Ishikawa (cell line): ENCODE measurements at regions not wholly inside any gene's neighbourhood (a gene's known extent, or its start where the extent isn't known, plus 50 kb on each side); places are given as distances from the start of the nearest gene placed in this dataset.

Experiments used
- CEBPB ChIP-seq: IDR thresholded peaks from 2 replicates; pipeline ENCODE4 v1.6.1; 2012
- CREB1 ChIP-seq: IDR thresholded peaks from 2 replicates; pipeline ENCODE4 v1.6.1; 2012; ENCODE audit warnings: low read depth
- EGR1 ChIP-seq: IDR thresholded peaks from 2 replicates; pipeline ENCODE4 v1.6.1; 2012
- EP300 ChIP-seq: IDR thresholded peaks from 2 replicates; pipeline ENCODE4 v1.6.1; 2012; ENCODE audit warnings: borderline replicate concordance
- FOXM1 ChIP-seq: IDR thresholded peaks from 2 replicates; pipeline ENCODE4 v1.6.1; 2012; ENCODE audit warnings: low read depth, borderline replicate concordance
- NFIC ChIP-seq: IDR thresholded peaks from 2 replicates; pipeline ENCODE4 v1.6.1; 2012
- RAD21 ChIP-seq: IDR thresholded peaks from 2 replicates; pipeline ENCODE4 v1.6.1; 2012; ENCODE audit warnings: low read depth
- TAF1 ChIP-seq: IDR thresholded peaks from 2 replicates; pipeline ENCODE4 v1.6.1; 2012; ENCODE audit warnings: low read depth, mild to moderate bottlenecking
- TCF12 ChIP-seq: IDR thresholded peaks from 2 replicates; pipeline ENCODE4 v1.6.1; 2012; ENCODE audit warnings: low read depth
- TEAD4 ChIP-seq: IDR thresholded peaks from 2 replicates; pipeline ENCODE4 v1.6.1; 2012
- YY1 ChIP-seq: IDR thresholded peaks from 2 replicates; pipeline ENCODE4 v1.6.1; 2012; ENCODE audit warnings: low read depth
- ZBTB7A ChIP-seq: IDR thresholded peaks from 2 replicates; pipeline ENCODE4 v1.6.1; 2012; ENCODE audit warnings: low read depth
- TF ChIP-seq, protein P1 (sequence below): IDR thresholded peaks from 2 replicates; pipeline ENCODE4 v1.6.1; 2012
- TF ChIP-seq, protein P2 (sequence below): IDR thresholded peaks from 2 replicates; pipeline ENCODE4 v1.6.1; 2012
- TF ChIP-seq, protein P3 (sequence below): IDR thresholded peaks from 2 replicates; pipeline ENCODE4 v1.6.1; 2012; ENCODE audit warnings: low read depth, mild to moderate bottlenecking

GRCh38 chr1:232725305-232726047 is 79.7 kb upstream of the MAP10 start:
- TF ChIP-seq, protein P1, sequence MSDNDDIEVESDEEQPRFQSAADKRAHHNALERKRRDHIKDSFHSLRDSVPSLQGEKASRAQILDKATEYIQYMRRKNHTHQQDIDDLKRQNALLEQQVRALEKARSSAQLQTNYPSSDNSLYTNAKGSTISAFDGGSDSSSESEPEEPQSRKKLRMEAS, result no peak
- TF ChIP-seq TCF12, result no peak
- TF ChIP-seq NFIC, result no peak
- no peak for TF ChIP-seq ZBTB7A
- TF ChIP-seq, protein P2, sequence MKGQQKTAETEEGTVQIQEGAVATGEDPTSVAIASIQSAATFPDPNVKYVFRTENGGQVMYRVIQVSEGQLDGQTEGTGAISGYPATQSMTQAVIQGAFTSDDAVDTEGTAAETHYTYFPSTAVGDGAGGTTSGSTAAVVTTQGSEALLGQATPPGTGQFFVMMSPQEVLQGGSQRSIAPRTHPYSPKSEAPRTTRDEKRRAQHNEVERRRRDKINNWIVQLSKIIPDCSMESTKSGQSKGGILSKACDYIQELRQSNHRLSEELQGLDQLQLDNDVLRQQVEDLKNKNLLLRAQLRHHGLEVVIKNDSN, result no peak

GRCh38 chr1:232726048-232726779 is 79.0 kb upstream of the MAP10 start:
- TF ChIP-seq, protein P1, result no peak

GRCh38 chr1:232728507-232729263 is 76.5 kb upstream of the MAP10 start:
- TF ChIP-seq TEAD4, result no peak
- no peak for TF ChIP-seq TAF1
- no peak for TF ChIP-seq RAD21

DNA sequence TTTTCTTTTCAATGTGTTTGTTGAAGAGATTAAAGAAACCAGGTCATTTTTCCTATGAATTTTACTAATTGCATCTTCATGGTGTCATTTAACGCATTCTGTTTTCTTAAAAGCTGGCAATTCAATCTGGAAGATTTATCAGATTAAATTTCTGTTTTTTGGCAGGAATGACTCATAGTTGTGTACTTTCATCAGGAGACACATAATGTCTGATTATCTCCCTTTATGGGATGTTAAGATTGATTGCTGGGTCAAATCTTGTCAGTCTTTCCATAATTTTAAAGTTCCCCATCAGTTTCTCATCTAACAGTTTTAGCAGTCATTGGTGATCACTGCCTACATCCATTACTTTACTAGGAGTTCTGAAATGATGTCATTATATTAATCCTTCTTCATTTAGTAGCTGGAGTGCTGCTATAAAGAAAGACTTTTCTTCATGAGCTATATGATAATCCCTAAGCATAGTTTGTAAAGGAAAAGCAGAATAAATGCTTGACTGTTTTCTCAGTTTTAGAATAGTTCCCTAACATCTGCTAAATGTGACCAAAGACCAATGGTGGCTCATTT is 72.8 kb upstream of the MAP10 start:
- TF ChIP-seq, protein P1, result no peak
- TF ChIP-seq NFIC (no peak), FOXM1 (no peak), EP300 (no peak), CEBPB (no peak), TCF12 (no peak), EGR1 (no peak), YY1 (no peak), TEAD4 (no peak), TAF1 (no peak), CREB1 (no peak), ZBTB7A (no peak), RAD21 (no peak)
- TF ChIP-seq, protein P3, sequence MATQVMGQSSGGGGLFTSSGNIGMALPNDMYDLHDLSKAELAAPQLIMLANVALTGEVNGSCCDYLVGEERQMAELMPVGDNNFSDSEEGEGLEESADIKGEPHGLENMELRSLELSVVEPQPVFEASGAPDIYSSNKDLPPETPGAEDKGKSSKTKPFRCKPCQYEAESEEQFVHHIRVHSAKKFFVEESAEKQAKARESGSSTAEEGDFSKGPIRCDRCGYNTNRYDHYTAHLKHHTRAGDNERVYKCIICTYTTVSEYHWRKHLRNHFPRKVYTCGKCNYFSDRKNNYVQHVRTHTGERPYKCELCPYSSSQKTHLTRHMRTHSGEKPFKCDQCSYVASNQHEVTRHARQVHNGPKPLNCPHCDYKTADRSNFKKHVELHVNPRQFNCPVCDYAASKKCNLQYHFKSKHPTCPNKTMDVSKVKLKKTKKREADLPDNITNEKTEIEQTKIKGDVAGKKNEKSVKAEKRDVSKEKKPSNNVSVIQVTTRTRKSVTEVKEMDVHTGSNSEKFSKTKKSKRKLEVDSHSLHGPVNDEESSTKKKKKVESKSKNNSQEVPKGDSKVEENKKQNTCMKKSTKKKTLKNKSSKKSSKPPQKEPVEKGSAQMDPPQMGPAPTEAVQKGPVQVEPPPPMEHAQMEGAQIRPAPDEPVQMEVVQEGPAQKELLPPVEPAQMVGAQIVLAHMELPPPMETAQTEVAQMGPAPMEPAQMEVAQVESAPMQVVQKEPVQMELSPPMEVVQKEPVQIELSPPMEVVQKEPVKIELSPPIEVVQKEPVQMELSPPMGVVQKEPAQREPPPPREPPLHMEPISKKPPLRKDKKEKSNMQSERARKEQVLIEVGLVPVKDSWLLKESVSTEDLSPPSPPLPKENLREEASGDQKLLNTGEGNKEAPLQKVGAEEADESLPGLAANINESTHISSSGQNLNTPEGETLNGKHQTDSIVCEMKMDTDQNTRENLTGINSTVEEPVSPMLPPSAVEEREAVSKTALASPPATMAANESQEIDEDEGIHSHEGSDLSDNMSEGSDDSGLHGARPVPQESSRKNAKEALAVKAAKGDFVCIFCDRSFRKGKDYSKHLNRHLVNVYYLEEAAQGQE, result no peak
- TF ChIP-seq, protein P2, result no peak

DNA sequence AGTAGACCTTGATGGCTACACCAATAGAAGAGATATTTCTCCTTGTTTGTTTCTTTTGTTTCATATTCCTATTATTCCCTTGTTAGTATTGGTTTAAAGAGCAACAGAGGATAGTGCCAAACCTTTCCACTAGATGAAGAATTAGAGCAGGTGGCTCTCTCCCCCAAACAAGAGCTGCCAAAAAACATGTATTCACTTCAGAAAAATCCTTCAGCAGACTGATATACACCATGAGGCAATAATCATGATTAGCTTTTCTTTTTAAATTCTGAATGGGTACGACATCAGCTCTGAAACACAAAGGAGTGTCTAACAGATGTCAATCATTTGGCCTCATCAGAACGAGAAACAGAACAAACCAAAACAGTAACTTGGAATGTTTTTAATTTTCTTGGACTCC is 67.3 kb upstream of the MAP10 start:
- TF ChIP-seq FOXM1 (no peak), TAF1 (no peak), EP300 (no peak), TCF12 (no peak), YY1 (no peak), ZBTB7A (no peak), EGR1 (no peak), CREB1 (no peak), RAD21 (no peak), TEAD4 (no peak), NFIC (no peak), CEBPB (no peak)
- TF ChIP-seq, protein P2, result no peak
- TF ChIP-seq, protein P1, result no peak
- TF ChIP-seq, protein P3, result no peak
